ENCODE measurements at regions not wholly inside any gene's neighbourhood (a gene's known extent, or its start where the extent isn't known, plus 50 kb on each side); places are given as distances from the start of the nearest gene placed in this dataset.

GRCh38 chr14:29282169-29282568 is 515.6 kb downstream of the FOXG1 start:
- ChIA-PET CTCF (ENCODE audit: partially characterized antibody) (no interaction called here), POLR2A (ENCODE audit: partially characterized antibody) (no interaction called here)
- H3K4me2 ChIP-seq (ENCODE audit: insufficient read depth in 1 of 2, low read depth in 2 of 2, low read length in 2 of 2) = no peak overlapping the region
- WGBS, 2 experiments (ENCODE audit: extremely low coverage in 1 of 2, insufficient coverage in 1 of 2, insufficient read length in 1 of 2, insufficient replicate concordance in 2 of 2, low coverage in 1 of 2, low lambda C conversion rate in 2 of 2, missing lambda C conversion rate in 1 of 2) = 89% methylated on average over 1 of the region's 1 CpG; no CpG with 5 or more reads in 1 of the 2 experiments
- H3K27ac ChIP-seq (ENCODE audit: low read depth, low read length) = no peak overlapping the region
- no peaks in the 10 kb centered on the region for H3K27me3 ChIP-seq (replicated peaks in 1 of 4; ENCODE audit: control insufficient read depth in 3 of 4, extremely low read depth in 1 of 4, insufficient read depth in 3 of 4, low read length in 3 of 4)
- H4K20me1 ChIP-seq (replicated peaks in 1 of 2; ENCODE audit: control insufficient read depth in 1 of 2, insufficient read depth in 2 of 2, low read length in 2 of 2) = no peaks in the 10 kb centered on the region
- no peak overlapping the region for H3K4ac ChIP-seq (replicated peaks; ENCODE audit: insufficient read length, low read depth, low read length)
- no peaks in the 10 kb centered on the region for H3K36me3 ChIP-seq (ENCODE audit: control insufficient read depth in 2 of 4, insufficient read depth in 4 of 4, low read length in 3 of 4)
- DNase-seq (ENCODE audit: low read depth in 1 of 2, low spot score in 2 of 2) (no peak), FAIRE-seq (no peak)
- no peak overlapping the region for H2BK120ac ChIP-seq (replicated peaks; ENCODE audit: low read depth, low read length)
- H3K56ac ChIP-seq (replicated peaks; ENCODE audit: insufficient read length, low read depth, low read length) = no peak overlapping the region
- H2AK5ac ChIP-seq (ENCODE audit: low read depth, low read length) = no peak overlapping the region
- H4K5ac ChIP-seq (ENCODE audit: insufficient read length, low read depth, low read length) = no peak overlapping the region
- no peak overlapping the region for H4K8ac ChIP-seq (ENCODE audit: extremely low read depth, insufficient read depth, low read length)
- H3K18ac ChIP-seq (ENCODE audit: extremely low read depth, low read length) = no peak overlapping the region
- H4K91ac ChIP-seq (replicated peaks; ENCODE audit: insufficient read length, low read length) = no peak overlapping the region
- no peak overlapping the region for H3K23ac ChIP-seq (ENCODE audit: insufficient read length)
- no peak overlapping the region for H3K14ac ChIP-seq (ENCODE audit: insufficient read length)
- H2BK5ac ChIP-seq (ENCODE audit: low read depth, low read length) = no peak overlapping the region
- H3K9ac ChIP-seq (replicated peaks in 1 of 4; ENCODE audit: extremely low read depth in 1 of 4, low read depth in 3 of 4, low read length in 3 of 4) = no peak overlapping the region
- H2BK12ac ChIP-seq (ENCODE audit: low read depth, low read length) = no peak overlapping the region
- no peak overlapping the region for H3K4me3 ChIP-seq (ENCODE audit: extremely low read depth in 1 of 4, insufficient read depth in 2 of 4, low read depth in 3 of 4, low read length in 4 of 4)
- no peaks in the 10 kb centered on the region for H3K79me1 ChIP-seq (ENCODE audit: low read depth, low read length)
- H3K9me3 ChIP-seq (ENCODE audit: insufficient read depth in 2 of 2, low read depth in 1 of 2, low read length in 1 of 2) = no peaks in the 10 kb centered on the region
- no peak overlapping the region for H2AFZ ChIP-seq (ENCODE audit: low read length)
- no peaks in the 10 kb centered on the region for H3K79me2 ChIP-seq (ENCODE audit: control insufficient read depth in 1 of 2, insufficient read depth in 2 of 2, low read length in 2 of 2)
- H3K4me1 ChIP-seq (replicated peaks in 1 of 4; ENCODE audit: control insufficient read depth in 3 of 4, insufficient read depth in 4 of 4, low read length in 3 of 4) = no peaks in the 10 kb centered on the region
- H2BK20ac ChIP-seq (ENCODE audit: low read length) = no peak overlapping the region
- H3K23me2 ChIP-seq (ENCODE audit: low read depth, low read length) = no peaks in the 10 kb centered on the region
- TF ChIP-seq SRF (IDR thresholded peaks at IDR 0.05; ENCODE audit: low read depth, low read length) = no peak
- no peak for TF ChIP-seq TAF1 (IDR thresholded peaks at IDR 0.05; ENCODE audit: low read depth, low read length)
- TF ChIP-seq NRF1 (IDR thresholded peaks at IDR 0.05; ENCODE audit: low read depth, low read length) = no peak
- TF ChIP-seq ASH2L (IDR thresholded peaks at IDR 0.05; ENCODE audit: low read length) = no peak
- no peak for TF ChIP-seq TEAD4 (IDR thresholded peaks at IDR 0.05; ENCODE audit: low read depth, low read length)
- no peak for TF ChIP-seq POLR2AphosphoS5 (IDR thresholded peaks at IDR 0.05; ENCODE audit: low read depth, low read length)
- TF ChIP-seq HDAC2 (IDR thresholded peaks at IDR 0.05; ENCODE audit: borderline replicate concordance in 1 of 2, low read depth in 2 of 2, low read length in 2 of 2) = no peak
- TF ChIP-seq CEBPB (IDR thresholded peaks at IDR 0.05; ENCODE audit: low read depth, low read length) = no peak
- no peak for TF ChIP-seq JUN (IDR thresholded peaks at IDR 0.05; ENCODE audit: low read depth, low read length)
- TF ChIP-seq HDAC6 (IDR thresholded peaks at IDR 0.05; ENCODE audit: low read depth, low read length) = no peak
- no peak for TF ChIP-seq POU5F1 (IDR thresholded peaks at IDR 0.05; ENCODE audit: low read depth, low read length)
- H2BK15ac ChIP-seq (ENCODE audit: low read length) = no peak overlapping the region
